Neural progenitor cell (in vitro differentiated cells): ENCODE measurements at regions not wholly inside any gene's neighbourhood (a gene's known extent, or its start where the extent isn't known, plus 50 kb on each side); places are given as distances from the start of the nearest gene placed in this dataset.

Experiments used
- DNase-seq: peaks from one replicate; pipeline ENCODE4 v3.0.0-alpha.2; 2016; ENCODE audit warnings: low spot score
- H2AFZ ChIP-seq: fragments of 200-600 bp; sonication (generic); replicated peaks from 2 replicates; pipeline ENCODE4 v1.6.1; 2016; ENCODE audit warnings: antibody characterized with exemption
- H3F3A ChIP-seq: fragments of 200-600 bp; sonication (generic); 2 replicates; pipeline ENCODE4 v1.6.1; 2016; ENCODE audit warnings: antibody characterized with exemption, low read depth
- H3K27ac ChIP-seq: fragments of 200-600 bp; sonication (generic); 2 replicates; pipeline ENCODE4 v1.5.1; 2016; ENCODE audit warnings: mild to moderate bottlenecking
- H3K27me3 ChIP-seq: fragments of 200-600 bp; sonication (generic); 2 replicates; pipeline ENCODE4 v1.6.1; 2016; ENCODE audit warnings: mild to moderate bottlenecking, moderate library complexity
- H3K36me3 ChIP-seq: fragments of 200-600 bp; sonication (generic); 2 replicates; pipeline ENCODE4 v1.5.1; 2016
- H3K4me1 ChIP-seq: fragments of 200-600 bp; sonication (generic); 2 replicates; pipeline ENCODE4 v1.6.1; 2016; ENCODE audit warnings: mixed run types
- H3K4me2 ChIP-seq: fragments of 200-600 bp; sonication (generic); 2 replicates; pipeline ENCODE4 v1.6.1; 2016
- H3K4me3 ChIP-seq: fragments of 200-600 bp; sonication (generic); 2 replicates; pipeline ENCODE4 v1.5.1; 2016
- H3K79me2 ChIP-seq: fragments of 200-600 bp; sonication (generic); 2 replicates; pipeline ENCODE4 v1.6.1; 2016; ENCODE audit warnings: low read depth
- H3K9ac ChIP-seq: fragments of 200-600 bp; sonication (generic); 2 replicates; pipeline ENCODE4 v1.6.1; 2016
- H3K9me3 ChIP-seq: fragments of 200-600 bp; sonication (generic); 2 replicates; pipeline ENCODE4 v1.5.1; 2016; ENCODE audit warnings: low read depth
- H4K20me1 ChIP-seq: fragments of 200-600 bp; sonication (generic); 2 replicates; pipeline ENCODE4 v1.6.1; 2016; ENCODE audit warnings: low read depth
- H3K27ac Mint-ChIP-seq: 3 replicates; pipeline ENCODE4 v1.8.0; 2021; ENCODE audit warnings: mixed read lengths
- H3K27me3 Mint-ChIP-seq: 2 replicates; pipeline ENCODE4 v1.8.0; 2022; ENCODE audit warnings: low read depth, mild to moderate bottlenecking, inconsistent platforms, moderate library complexity, mixed read lengths; ENCODE audit not compliant: insufficient read depth
- H3K36me3 Mint-ChIP-seq: 3 replicates; pipeline ENCODE4 v1.8.0; 2021; ENCODE audit warnings: mixed read lengths
- H3K4me1 Mint-ChIP-seq: 3 replicates; pipeline ENCODE4 v1.8.0; 2021; ENCODE audit warnings: mixed read lengths
- H3K4me3 Mint-ChIP-seq: 3 replicates; pipeline ENCODE4 v1.8.0; 2021; ENCODE audit warnings: mild to moderate bottlenecking, moderate library complexity, mixed read lengths
- H3K9me3 Mint-ChIP-seq: 3 replicates; pipeline ENCODE4 v1.8.0; 2020; ENCODE audit warnings: mixed read lengths
- EZH2 ChIP-seq: fragments of 200-600 bp; sonication (generic); IDR thresholded peaks from 2 replicates; pipeline ENCODE4 v1.6.1; 2017; ENCODE audit warnings: antibody characterized with exemption, mild to moderate bottlenecking, moderate library complexity
- EZH2phosphoT487 ChIP-seq: fragments of 200-600 bp; sonication (generic); IDR thresholded peaks from 2 replicates; pipeline ENCODE4 v1.6.1; 2017; ENCODE audit warnings: antibody characterized with exemption
- TF ChIP-seq, protein P1 (sequence below): fragments of 200-600 bp; sonication (generic); IDR thresholded peaks from 2 replicates; pipeline ENCODE4 v1.5.1; 2017; ENCODE audit warnings: antibody characterized with exemption, mild to moderate bottlenecking

DNA sequence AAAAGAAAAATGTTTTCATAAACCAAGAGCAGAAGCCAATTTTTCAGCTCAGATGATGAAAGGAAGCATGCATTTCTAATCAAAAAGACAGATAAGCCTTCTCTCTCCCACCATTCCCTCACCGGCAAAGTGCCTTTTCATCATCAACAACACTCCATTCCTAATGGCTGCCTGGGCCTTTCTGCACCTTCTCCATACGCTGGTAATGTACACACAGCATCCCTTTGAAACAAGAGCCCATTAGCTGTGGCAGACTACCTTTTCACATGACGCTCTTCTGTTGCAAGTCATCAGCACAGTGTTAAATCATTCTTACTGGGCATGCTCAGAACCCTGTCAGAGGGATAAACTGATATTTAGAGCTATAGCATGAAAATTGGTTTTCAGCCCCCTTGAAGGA is 408.9 kb downstream of the MEIS1 start:
- no peaks in the 10 kb centered on the region for H3K4me1 ChIP-seq
- H3K4me3 ChIP-seq = no peak overlapping the region
- no peak overlapping the region for H2AFZ ChIP-seq
- H3K27me3 ChIP-seq = no peaks in the 10 kb centered on the region
- H3F3A ChIP-seq = no peaks in the 10 kb centered on the region
- peaks cover 6% of the 10 kb centered on the region for H3K27me3 Mint-ChIP-seq
- H3K9me3 ChIP-seq = no peaks in the 10 kb centered on the region
- H3K27ac Mint-ChIP-seq = no peak overlapping the region
- no peak overlapping the region for H3K4me2 ChIP-seq
- H3K9me3 Mint-ChIP-seq = no peaks in the 10 kb centered on the region
- no peaks in the 10 kb centered on the region for H3K4me1 Mint-ChIP-seq
- H3K27ac ChIP-seq = no peak overlapping the region
- no peaks in the 10 kb centered on the region for H3K36me3 ChIP-seq
- DNase-seq = no peak
- H3K9ac ChIP-seq = no peak overlapping the region
- H4K20me1 ChIP-seq = no peaks in the 10 kb centered on the region
- TF ChIP-seq EZH2 (no peak), EZH2phosphoT487 (no peak)
- TF ChIP-seq, protein P1, sequence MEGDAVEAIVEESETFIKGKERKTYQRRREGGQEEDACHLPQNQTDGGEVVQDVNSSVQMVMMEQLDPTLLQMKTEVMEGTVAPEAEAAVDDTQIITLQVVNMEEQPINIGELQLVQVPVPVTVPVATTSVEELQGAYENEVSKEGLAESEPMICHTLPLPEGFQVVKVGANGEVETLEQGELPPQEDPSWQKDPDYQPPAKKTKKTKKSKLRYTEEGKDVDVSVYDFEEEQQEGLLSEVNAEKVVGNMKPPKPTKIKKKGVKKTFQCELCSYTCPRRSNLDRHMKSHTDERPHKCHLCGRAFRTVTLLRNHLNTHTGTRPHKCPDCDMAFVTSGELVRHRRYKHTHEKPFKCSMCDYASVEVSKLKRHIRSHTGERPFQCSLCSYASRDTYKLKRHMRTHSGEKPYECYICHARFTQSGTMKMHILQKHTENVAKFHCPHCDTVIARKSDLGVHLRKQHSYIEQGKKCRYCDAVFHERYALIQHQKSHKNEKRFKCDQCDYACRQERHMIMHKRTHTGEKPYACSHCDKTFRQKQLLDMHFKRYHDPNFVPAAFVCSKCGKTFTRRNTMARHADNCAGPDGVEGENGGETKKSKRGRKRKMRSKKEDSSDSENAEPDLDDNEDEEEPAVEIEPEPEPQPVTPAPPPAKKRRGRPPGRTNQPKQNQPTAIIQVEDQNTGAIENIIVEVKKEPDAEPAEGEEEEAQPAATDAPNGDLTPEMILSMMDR = no peak
- no peak overlapping the region for H3K4me3 Mint-ChIP-seq
- H3K79me2 ChIP-seq = no peaks in the 10 kb centered on the region
- H3K36me3 Mint-ChIP-seq = no peaks in the 10 kb centered on the region

DNA sequence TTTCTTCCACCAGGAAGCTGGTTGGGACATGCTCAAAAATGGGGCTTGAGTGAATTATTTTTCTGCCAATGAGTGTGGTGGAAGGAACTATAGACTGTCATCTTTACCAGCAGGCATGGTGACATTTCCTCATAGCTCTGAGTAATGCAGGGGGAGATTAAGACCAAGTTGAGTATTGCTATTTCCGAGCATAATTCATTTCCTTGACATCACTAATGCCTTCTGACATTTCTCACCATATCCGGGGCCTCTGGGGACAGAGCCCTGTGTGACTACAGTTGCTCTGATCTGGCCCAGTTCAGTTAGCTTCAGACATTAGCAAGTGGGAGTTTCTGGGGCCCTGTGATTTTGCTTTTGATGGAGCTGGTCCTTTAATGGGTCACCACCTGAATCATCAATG is 410.4 kb downstream of the MEIS1 start:
- H3K36me3 ChIP-seq = no peaks in the 10 kb centered on the region
- Mint-ChIP-seq H3K4me1 (peaks cover 4% of the 10 kb centered on the region), H3K9me3 (no peaks in the 10 kb centered on the region), H3K36me3 (no peaks in the 10 kb centered on the region), H3K4me3 (no peak overlapping the region), H3K27ac (no peak overlapping the region), H3K27me3 (peaks cover 8% of the 10 kb centered on the region)
- DNase-seq = no peak
- no peak overlapping the region for H3K27ac ChIP-seq
- peaks cover under 1% of the 10 kb centered on the region for H3K4me1 ChIP-seq
- H3K9me3 ChIP-seq = no peaks in the 10 kb centered on the region
- no peaks in the 10 kb centered on the region for H3K79me2 ChIP-seq
- TF ChIP-seq, protein P1 = no peak
- TF ChIP-seq EZH2phosphoT487 (no peak), EZH2 (no peak)
- H4K20me1 ChIP-seq = no peaks in the 10 kb centered on the region
- H3K4me2 ChIP-seq = no peak overlapping the region
- no peak overlapping the region for H3K4me3 ChIP-seq
- H3K27me3 ChIP-seq = no peaks in the 10 kb centered on the region
- no peak overlapping the region for H2AFZ ChIP-seq
- no peak overlapping the region for H3K9ac ChIP-seq
- H3F3A ChIP-seq = no peaks in the 10 kb centered on the region

DNA sequence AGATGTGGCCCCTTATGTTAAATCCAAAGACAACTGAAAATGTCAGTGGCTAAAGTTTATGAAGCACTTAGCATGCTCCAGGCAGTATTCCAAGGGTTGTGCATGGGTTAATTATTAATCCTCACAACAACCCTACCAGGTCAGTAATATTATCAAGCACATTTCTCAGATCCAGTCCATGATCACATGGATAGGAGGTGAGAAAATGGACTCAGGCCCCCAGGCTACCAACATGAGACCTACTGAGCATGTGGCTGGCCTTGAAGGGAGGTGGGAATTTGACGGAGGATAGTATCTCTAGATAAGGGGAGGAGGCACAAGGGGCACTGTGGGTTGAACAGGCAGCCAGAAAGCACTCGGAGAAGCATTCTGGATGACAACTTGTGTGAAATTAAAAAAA is 412.0 kb downstream of the MEIS1 start:
- Mint-ChIP-seq H3K9me3 (no peaks in the 10 kb centered on the region), H3K4me1 (peaks cover 11% of the 10 kb centered on the region), H3K36me3 (no peaks in the 10 kb centered on the region), H3K27ac (no peak overlapping the region), H3K27me3 (peaks cover 8% of the 10 kb centered on the region), H3K4me3 (no peak overlapping the region)
- H3K4me1 ChIP-seq = peaks cover 8% of the 10 kb centered on the region
- no peak overlapping the region for H2AFZ ChIP-seq
- H3K79me2 ChIP-seq = no peaks in the 10 kb centered on the region
- TF ChIP-seq EZH2phosphoT487 (no peak), EZH2 (no peak)
- TF ChIP-seq, protein P1 = no peak
- no peaks in the 10 kb centered on the region for H3K27me3 ChIP-seq
- no peak overlapping the region for H3K4me3 ChIP-seq
- no peaks in the 10 kb centered on the region for H3F3A ChIP-seq
- H3K36me3 ChIP-seq = no peaks in the 10 kb centered on the region
- H3K4me2 ChIP-seq = no peak overlapping the region
- no peaks in the 10 kb centered on the region for H3K9me3 ChIP-seq
- H3K27ac ChIP-seq = no peak overlapping the region
- no peak for DNase-seq
- no peak overlapping the region for H3K9ac ChIP-seq
- no peaks in the 10 kb centered on the region for H4K20me1 ChIP-seq
